Urothelium cell line (cell line): ENCODE measurements at regions not wholly inside any gene's neighbourhood (a gene's known extent, or its start where the extent isn't known, plus 50 kb on each side); places are given as distances from the start of the nearest gene placed in this dataset.
"Not testable (repeated sequence)": the region's sequence is repeated elsewhere in the genome, so short reads cannot be mapped to it uniquely, and the experiment has no call there.

ENCODE experiments used
- DNase-seq: peaks from one replicate; pipeline ENCODE4 v3.0.0; 2011; ENCODE audit warnings: low spot score, mixed read lengths
- FAIRE-seq: peaks from 2 replicates; lab custom pipeline; 2011; peaks lifted over from hg19 to GRCh38; lab: Jason Lieb, UNC

- DNase-seq (no peak), FAIRE-seq (no peak)
Measured at GRCh38 chr16:73973174-73973573, 323.4 kb upstream of the PSMD7 start.

- FAIRE-seq (no peak), DNase-seq (no peak)
Measured at GRCh38 chr16:73966851-73967250, 329.8 kb upstream of the PSMD7 start.

- FAIRE-seq: no peak
- DNase-seq: no peak
Measured at GRCh38 chr16:73965591-73965990, 331.0 kb upstream of the PSMD7 start.

GRCh38 chr16:73956587-73957494, 339.8 kb upstream of the PSMD7 start:
- no peak for FAIRE-seq
- peak; percentile 56 for DNase-seq

GRCh38 chr16:73955702-73956101, 340.9 kb upstream of the PSMD7 start:
- no peak for FAIRE-seq
- DNase-seq: no peak

- FAIRE-seq (no peak), DNase-seq (no peak)
Measured at GRCh38 chr16:73955255-73955654, 341.4 kb upstream of the PSMD7 start.

GRCh38 chr16:73951481-73951880, 345.1 kb upstream of the PSMD7 start:
- DNase-seq: no peak
- no peak for FAIRE-seq

- peak; percentile 64 for DNase-seq
- peak; percentile 30 for FAIRE-seq
Measured at GRCh38 chr16:73949574-73950320, 346.9 kb upstream of the PSMD7 start.

GRCh38 chr16:73945631-73946030, 351.0 kb upstream of the PSMD7 start:
- DNase-seq (no peak), FAIRE-seq (no peak)

- not testable (repeated sequence) for FAIRE-seq, DNase-seq
Measured at GRCh38 chr16:73943184-73943583, 353.4 kb upstream of the PSMD7 start.

GRCh38 chr16:73940786-73941185, 355.8 kb upstream of the PSMD7 start:
- FAIRE-seq, DNase-seq: not testable (repeated sequence)

GRCh38 chr16:73923951-73924350, 372.7 kb upstream of the PSMD7 start:
- FAIRE-seq (no peak), DNase-seq (no peak)

GRCh38 chr16:73921295-73921694, 375.3 kb upstream of the PSMD7 start:
- FAIRE-seq (no peak), DNase-seq (no peak)

GRCh38 chr16:73916829-73917594, 379.6 kb upstream of the PSMD7 start:
- FAIRE-seq: no peak
- no peak for DNase-seq

GRCh38 chr16:73915935-73916334, 380.7 kb upstream of the PSMD7 start:
- DNase-seq (no peak), FAIRE-seq (no peak)

- DNase-seq (no peak), FAIRE-seq (no peak)
Measured at GRCh38 chr16:73915140-73915539, 381.5 kb upstream of the PSMD7 start.

GRCh38 chr16:73912850-73913249, 383.8 kb upstream of the PSMD7 start:
- DNase-seq: no peak
- peak; percentile 30 for FAIRE-seq

- FAIRE-seq: no peak
- no peak for DNase-seq
Measured at GRCh38 chr16:73912281-73912680, 384.3 kb upstream of the PSMD7 start.

GRCh38 chr16:73909529-73910035, 387.0 kb upstream of the PSMD7 start:
- DNase-seq (no peak), FAIRE-seq (no peak)

- peak; percentile 26 for DNase-seq
- FAIRE-seq: no peak
Measured at GRCh38 chr16:73891129-73891542, 405.5 kb upstream of the PSMD7 start.
